ENCODE measurements at regions not wholly inside any gene's neighbourhood (a gene's known extent, or its start where the extent isn't known, plus 50 kb on each side); places are given as distances from the start of the nearest gene placed in this dataset.

DNA sequence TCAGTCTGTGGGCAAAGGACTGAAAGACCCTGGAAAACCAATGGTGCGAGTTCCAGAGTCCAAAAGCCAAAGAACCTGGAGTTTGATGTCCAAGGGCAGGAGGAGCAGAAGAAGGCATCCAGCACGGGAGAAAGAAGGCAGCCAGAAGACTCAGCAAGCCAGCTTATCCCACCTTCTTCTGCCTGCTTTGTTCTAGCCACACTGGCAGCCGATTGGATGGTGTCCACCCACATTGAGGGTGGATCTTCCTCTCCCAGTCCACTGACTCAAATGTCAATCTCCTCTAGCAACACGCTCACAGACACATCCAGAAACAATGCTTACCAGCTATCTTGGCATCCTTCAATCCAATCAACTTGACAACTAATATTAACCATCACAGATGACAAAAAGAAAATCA is 57.2 kb upstream of the CAPRIN2 start:
- Histone ChIP-seq H3K4me1 (peaks cover 0 to 3% of the 10 kb centered on the region in 2 donors), H3K27me3 (no peaks in the 10 kb centered on the region), H3K36me3 (no peaks in the 10 kb centered on the region), H3K4me3 (no peak overlapping the region), H3K27ac (no peak overlapping the region), H3K9me3 (no peaks in the 10 kb centered on the region)
- ATAC-seq, result no peak
- TF ChIP-seq POLR2A (IDR thresholded peaks at IDR 0.05), result no peak
- TF ChIP-seq, protein P1, sequence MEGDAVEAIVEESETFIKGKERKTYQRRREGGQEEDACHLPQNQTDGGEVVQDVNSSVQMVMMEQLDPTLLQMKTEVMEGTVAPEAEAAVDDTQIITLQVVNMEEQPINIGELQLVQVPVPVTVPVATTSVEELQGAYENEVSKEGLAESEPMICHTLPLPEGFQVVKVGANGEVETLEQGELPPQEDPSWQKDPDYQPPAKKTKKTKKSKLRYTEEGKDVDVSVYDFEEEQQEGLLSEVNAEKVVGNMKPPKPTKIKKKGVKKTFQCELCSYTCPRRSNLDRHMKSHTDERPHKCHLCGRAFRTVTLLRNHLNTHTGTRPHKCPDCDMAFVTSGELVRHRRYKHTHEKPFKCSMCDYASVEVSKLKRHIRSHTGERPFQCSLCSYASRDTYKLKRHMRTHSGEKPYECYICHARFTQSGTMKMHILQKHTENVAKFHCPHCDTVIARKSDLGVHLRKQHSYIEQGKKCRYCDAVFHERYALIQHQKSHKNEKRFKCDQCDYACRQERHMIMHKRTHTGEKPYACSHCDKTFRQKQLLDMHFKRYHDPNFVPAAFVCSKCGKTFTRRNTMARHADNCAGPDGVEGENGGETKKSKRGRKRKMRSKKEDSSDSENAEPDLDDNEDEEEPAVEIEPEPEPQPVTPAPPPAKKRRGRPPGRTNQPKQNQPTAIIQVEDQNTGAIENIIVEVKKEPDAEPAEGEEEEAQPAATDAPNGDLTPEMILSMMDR (IDR thresholded peaks at IDR 0.05 in 4 of 5, conservative IDR thresholded peaks at IDR 0.05 in 1 of 5), result no peak
- in situ Hi-C loops (cut with MboI; ENCODE audit: low sequenced_read_pairs in 4 of 4) (loop anchor here in 1 of 4 donors (25.0 kb wide), 1 partner anchor 1300 kb away; no protein-coding TSS in a partner anchor), intact Hi-C loops (cut with DNase I; ENCODE audit: low total_unique reads) (no loop called here)
- no peak for DNase-seq

DNA sequence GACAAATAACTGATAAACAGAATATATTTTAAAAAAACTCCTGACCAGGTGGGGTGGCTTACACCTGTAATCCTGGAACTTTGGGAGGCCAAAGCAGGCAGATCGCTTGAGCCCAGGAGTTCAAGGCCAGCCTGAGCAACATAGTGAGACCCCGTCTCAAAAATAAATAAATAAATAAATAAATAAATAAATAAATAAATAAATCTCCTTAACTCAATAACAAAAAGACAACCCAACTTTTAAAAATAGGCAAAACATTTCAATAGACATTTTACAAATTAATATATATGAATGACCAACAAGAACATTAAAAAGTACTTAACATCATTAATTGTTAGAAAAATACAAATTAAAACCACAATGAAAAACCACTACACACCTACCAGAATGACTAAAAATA is 56.2 kb upstream of the CAPRIN2 start:
- ATAC-seq (no peak), DNase-seq (no peak)
- in situ Hi-C loops (cut with MboI; ENCODE audit: low sequenced_read_pairs in 4 of 4), result loop anchor here in 1 of 4 donors (25.0 kb wide), 1 partner anchor 1299 kb away; no protein-coding TSS in a partner anchor
- intact Hi-C loops (cut with DNase I; ENCODE audit: low total_unique reads), result no loop called here
- H3K4me3 ChIP-seq, result no peak overlapping the region
- no peak for TF ChIP-seq POLR2A (IDR thresholded peaks at IDR 0.05)
- TF ChIP-seq, protein P1 (IDR thresholded peaks at IDR 0.05 in 4 of 5, conservative IDR thresholded peaks at IDR 0.05 in 1 of 5), result no peak
- peaks cover 0 to 3% of the 10 kb centered on the region in 2 donors for H3K4me1 ChIP-seq
- H3K36me3 ChIP-seq, result no peaks in the 10 kb centered on the region
- H3K27me3 ChIP-seq, result no peaks in the 10 kb centered on the region
- H3K9me3 ChIP-seq, result no peaks in the 10 kb centered on the region
- no peak overlapping the region for H3K27ac ChIP-seq

DNA sequence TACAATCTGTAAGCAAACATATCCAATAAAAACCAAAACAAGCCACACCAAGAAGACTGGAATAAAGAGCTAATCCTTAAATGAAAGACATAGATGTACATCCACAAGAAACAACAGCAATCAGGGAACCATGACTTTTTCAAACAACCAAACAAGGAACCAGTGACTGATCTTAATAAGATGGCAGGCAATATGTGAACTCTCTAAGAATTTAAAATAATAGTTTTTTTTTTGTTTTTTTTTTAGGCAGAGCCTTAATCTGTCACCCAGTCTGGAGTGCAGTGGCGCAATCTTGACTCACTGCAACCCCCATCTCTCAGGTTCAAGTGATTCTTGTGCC is 52.9 kb upstream of the CAPRIN2 start:
- in situ Hi-C loops (cut with MboI; ENCODE audit: low sequenced_read_pairs in 4 of 4), result loop anchor here in 1 of 4 donors (5.0 to 25.0 kb wide), 2 partner anchors 50 to 1295 kb away; no protein-coding TSS in a partner anchor
- H3K27ac ChIP-seq, result no peak overlapping the region
- TF ChIP-seq POLR2A (IDR thresholded peaks at IDR 0.05), result no peak
- TF ChIP-seq, protein P1 (IDR thresholded peaks at IDR 0.05 in 4 of 5, conservative IDR thresholded peaks at IDR 0.05 in 1 of 5), result peak in 2 of 5 experiments; percentile 2 to 12
- H3K27me3 ChIP-seq, result no peaks in the 10 kb centered on the region
- DNase-seq (no peak), ATAC-seq (no peak)
- peaks cover 0 to 3% of the 10 kb centered on the region in 2 donors for H3K4me1 ChIP-seq
- no peaks in the 10 kb centered on the region for H3K36me3 ChIP-seq
- intact Hi-C loops (cut with DNase I; ENCODE audit: low total_unique reads), result loop anchor here (1.0 to 5.0 kb wide), 2 partner anchors 52 to 110 kb away; partner anchors contain the start of gene IPO8
- H3K4me3 ChIP-seq, result no peak overlapping the region
- H3K9me3 ChIP-seq, result no peaks in the 10 kb centered on the region

DNA sequence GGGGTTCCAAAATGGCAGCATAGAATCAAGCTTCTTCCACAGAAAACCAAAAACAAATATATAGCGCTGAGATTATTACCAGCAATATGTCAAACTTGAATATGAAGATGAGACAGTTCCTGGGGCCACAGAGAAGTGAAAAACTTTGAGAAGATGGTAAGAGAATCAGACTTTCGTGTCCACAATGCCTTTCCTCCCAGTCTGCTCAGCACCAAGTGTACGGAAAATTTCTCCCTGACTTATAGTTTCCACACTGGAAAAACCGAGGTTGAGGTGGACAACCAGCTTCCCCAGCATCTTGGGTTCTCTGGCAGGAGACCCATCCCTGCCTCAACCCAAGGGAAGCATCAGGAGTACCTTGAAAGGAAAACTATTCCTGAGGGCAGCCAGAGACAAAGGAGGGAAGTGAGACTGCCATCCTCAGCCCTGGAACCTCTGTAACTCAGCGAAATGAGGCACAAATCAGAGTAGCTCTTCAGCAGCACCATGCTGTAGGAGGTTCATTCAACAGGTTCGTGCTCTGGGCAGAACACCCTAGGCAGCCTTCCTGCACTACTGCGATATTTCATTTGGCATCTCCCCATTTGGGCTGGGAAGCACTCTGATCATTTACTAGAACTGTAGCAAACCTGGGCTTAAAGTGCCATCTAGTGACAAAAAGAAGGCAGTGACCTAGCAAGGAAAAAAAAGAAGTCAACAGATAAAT is 52.4 kb upstream of the CAPRIN2 start:
- TF ChIP-seq POLR2A (IDR thresholded peaks at IDR 0.05), result no peak
- TF ChIP-seq, protein P1 (IDR thresholded peaks at IDR 0.05 in 4 of 5, conservative IDR thresholded peaks at IDR 0.05 in 1 of 5), result peak; percentile 43 to 74 (median 73)
- intact Hi-C loops (cut with DNase I; ENCODE audit: low total_unique reads), result loop anchor here (1.0 to 5.0 kb wide), 2 partner anchors 52 to 110 kb away; partner anchors contain the start of gene IPO8
- H3K4me1 ChIP-seq, result peaks cover 0 to 3% of the 10 kb centered on the region in 2 donors
- no peaks in the 10 kb centered on the region for H3K9me3 ChIP-seq
- H3K36me3 ChIP-seq, result no peaks in the 10 kb centered on the region
- DNase-seq (peak in 1 of 2 donors; percentile 27), ATAC-seq (peak; percentile 89 to 91)
- H3K27ac ChIP-seq, result no peak overlapping the region
- in situ Hi-C loops (cut with MboI; ENCODE audit: low sequenced_read_pairs in 4 of 4), result loop anchor here in 1 of 4 donors (5.0 to 25.0 kb wide), 2 partner anchors 50 to 1295 kb away; no protein-coding TSS in a partner anchor
- H3K4me3 ChIP-seq, result no peak overlapping the region
- no peaks in the 10 kb centered on the region for H3K27me3 ChIP-seq
